NCI-H460 (cell line): ENCODE measurements at regions not wholly inside any gene's neighbourhood (a gene's known extent, or its start where the extent isn't known, plus 50 kb on each side); places are given as distances from the start of the nearest gene placed in this dataset.
"Not testable (repeated sequence)": the region's sequence is repeated elsewhere in the genome, so short reads cannot be mapped to it uniquely, and the experiment has no call there.

Experiments used
- DNase-seq: peaks from one replicate; pipeline ENCODE4 v3.0.0-alpha.2; 2016; ENCODE audit warnings: low read depth; ENCODE audit errors: extremely low read depth

DNA sequence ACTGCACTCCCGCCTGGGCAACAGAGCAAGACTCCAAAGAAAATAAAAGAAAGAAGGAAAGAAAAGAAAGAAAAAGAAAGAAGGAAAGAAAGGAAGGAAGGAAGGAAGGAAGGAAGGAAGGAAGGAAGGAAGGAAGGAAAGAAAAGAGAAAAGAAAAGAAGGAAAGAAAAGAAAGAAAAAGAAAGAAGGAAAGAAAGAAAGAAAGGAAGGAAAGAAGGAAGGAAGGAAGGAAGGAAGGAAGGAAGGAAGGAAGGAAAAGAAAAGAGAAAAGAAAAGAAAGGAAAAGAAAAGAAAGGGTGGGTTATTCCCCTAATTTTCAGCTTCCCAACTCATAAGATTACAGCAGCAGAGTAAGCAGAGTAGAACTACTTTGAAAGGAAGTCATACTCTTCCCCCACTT, 64.4 kb downstream of the TMEM200C start:
- not testable (repeated sequence) for DNase-seq

DNA sequence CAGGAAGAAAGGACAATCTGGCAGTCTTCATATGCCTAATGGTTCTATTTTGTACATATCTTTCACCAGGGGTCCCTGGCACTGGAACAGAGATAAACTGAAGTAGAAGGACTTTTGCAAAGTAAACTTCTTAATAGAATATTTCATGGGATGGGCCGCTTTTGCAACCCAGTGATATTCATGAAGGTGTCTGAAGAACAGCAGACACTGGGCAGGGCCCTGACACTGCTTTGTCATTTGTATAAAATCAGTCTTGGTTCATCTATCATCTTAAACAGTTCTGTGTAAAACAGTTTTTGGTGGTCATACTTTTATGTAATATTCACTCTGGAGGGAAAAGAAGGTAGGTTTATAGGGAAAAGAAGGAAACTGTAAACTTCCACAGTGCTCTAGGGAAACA, 66.4 kb downstream of the TMEM200C start:
- DNase-seq = no peak

DNA sequence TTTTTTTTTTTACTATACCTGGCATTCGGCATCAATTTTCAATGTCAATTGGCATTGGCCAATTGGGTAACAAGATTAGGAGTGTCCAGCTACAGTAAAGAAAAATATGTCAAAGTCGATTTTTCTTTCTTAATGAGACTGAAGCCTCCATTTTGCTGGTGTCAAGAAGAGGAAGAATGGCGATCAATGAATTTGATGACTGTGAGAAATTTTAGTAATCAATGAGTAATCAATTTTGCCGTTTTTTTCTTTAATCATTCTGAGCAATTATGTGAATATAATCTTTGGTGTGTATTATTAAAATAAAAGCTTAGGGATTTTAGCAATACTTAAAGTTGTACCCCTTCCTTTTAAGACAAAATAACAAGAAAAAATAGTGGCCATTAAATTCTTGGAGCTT, 69.7 kb downstream of the TMEM200C start:
- DNase-seq = no peak

DNA sequence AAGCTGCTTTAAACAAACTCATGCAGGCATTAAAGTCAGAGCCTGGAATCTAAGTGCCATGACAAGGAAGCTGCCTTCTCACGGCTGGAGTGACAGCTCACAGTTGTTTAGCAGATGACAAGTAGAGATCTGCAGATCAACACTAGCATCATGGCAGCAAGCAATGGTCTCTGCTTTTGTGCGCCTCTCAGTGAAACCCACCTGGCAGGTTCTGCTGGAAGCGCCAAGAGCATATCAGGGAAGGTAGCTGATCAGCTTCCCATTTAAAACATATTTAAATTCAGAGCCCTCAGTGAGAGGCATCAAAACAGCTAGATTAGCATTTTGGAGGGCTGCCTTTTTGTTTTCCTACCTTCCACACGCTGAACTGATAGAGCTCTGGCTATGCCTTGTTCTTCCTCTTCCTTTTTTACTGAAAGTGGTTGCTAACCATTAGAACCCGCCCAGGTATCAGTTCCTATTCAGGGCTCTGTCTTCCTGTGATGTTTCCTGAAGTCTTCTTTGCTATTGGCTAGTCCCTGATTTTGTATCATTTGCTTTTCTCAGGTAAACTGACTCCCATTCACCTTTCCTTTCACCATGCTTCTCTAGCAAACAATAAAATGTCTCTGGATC, 70.8 kb downstream of the TMEM200C start:
- no peak for DNase-seq

DNA sequence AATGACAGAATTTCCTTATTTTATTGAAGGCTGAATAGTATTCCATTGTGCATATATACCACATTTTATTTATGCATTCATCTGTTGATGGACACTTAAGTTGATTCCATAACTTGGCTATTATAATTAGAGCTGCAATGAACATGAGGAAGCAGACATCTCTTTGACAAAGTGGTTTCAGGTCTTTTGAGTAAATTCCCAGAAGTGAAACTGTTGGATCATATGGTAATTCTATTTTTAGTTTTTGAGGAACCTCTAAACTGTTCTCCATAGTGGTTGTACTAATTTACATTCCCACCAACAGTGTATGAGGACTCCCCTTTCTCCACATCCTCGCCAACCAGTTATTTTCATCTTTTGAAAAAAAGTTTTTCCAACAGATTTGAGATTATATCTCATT, 77.5 kb downstream of the TMEM200C start:
- DNase-seq = no peak

DNA sequence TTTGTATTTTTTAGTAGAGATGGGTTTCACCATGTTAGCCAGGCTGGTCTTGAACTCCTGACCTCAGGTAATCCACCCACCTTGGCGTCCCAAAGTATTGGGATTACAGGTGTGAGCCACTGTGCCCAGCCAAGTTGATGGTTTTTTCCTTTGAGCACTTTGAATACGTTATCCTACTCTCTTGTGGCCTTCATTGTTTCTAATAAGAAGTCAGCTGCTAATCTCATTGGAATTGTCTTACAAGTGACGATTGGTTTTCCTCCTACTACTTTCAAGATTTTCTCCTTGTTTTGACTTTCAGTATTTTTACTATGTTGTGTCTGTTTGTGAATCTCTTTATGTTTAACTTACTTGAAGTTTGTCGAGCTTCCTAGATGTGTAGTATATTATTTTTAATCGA, 88.5 kb downstream of the TMEM200C start:
- no peak for DNase-seq

DNA sequence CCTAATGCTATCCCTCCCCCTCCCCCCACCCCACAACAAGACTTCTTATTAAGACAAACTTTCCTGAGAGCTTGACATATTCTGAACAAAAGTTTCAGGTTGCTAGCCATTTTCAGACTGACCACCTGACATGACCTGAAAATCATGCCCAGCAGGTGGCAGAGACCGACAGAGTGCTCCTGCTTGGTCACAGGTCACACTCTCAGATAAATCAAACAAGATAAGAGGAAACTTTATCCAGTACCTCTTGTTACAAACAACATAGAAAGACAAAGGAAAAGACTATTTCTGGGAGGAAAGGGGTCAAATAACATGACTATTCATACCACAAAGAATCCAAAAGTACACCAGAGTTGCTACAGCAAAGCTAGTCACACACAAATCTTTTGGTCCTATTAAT, 107.4 kb downstream of the TMEM200C start:
- no peak for DNase-seq

DNA sequence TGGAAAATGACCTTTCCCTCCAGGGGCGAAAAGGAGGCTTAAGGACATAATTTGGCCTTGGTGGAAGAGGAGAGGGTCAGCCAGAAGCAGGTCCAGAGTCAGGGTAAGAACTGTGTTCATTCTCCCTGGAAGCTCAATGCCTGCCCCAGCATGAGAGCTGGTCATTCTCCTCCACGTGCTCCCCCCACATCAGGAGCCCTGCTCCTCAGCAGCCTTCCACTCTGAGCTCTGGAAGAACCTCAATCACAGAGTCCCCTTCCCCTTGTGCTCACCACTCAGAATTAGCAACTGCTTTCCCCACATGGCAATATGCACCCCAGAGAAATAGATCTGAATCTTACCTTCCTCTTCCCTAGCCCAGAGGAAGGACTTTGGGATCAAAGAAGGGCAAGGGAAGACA, 115.4 kb downstream of the TMEM200C start:
- no peak for DNase-seq

DNA sequence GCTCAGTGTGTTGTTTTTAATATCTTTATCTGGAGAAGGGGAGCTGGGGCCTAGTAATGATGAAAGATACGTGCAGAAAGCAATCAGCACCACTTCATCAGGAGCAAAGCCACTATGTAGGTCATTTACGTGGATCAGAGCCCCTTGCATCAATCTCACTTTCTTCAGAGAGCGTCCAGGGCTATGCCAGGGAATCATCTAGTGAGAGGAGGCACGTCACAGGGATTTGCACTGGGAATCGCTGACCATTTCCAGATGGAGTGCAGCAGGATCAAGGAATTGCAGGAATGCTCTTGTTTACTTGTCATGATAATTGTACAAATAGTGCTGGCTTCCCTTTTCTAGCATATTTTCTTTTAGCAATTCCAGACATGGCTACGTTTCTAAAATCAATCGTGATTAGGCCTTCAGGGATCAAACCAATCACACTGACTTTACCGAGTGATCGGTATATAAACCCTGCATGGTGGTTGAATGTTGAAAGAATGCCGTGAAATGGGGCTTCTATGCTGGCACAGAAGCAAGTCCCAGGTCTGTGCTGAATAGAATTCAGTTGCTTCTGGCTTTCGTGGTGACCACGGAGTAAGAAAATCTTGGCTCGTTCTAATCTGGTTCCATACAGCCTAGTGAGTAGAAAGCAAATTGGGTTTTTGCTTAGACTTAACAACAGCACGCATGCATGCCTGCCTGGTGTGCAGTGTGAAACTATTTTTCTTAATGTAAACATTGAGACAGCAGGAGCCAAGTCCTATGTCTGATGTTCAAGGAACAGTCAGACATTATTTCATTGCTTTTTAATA, 122.8 kb downstream of the TMEM200C start:
- no peak for DNase-seq

DNA sequence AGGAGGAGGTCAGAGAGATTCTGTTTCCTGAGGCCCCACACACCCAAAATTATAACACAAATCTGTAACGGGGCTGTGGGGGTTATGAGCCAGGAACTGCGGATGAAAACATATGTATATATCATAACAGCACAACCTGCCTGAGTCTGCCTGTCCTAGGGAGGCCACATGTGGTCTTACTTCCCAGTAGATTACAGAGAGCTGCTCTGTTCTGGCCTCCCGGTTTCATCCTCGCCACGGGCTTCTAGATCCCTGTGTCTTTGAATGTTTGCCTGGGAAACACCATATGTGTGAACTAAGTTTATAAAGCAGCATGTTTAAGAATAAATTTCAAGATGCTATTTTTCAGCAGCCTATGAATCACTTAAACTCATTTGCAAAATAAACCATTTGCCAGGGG, 124.0 kb downstream of the TMEM200C start:
- DNase-seq = no peak

DNA sequence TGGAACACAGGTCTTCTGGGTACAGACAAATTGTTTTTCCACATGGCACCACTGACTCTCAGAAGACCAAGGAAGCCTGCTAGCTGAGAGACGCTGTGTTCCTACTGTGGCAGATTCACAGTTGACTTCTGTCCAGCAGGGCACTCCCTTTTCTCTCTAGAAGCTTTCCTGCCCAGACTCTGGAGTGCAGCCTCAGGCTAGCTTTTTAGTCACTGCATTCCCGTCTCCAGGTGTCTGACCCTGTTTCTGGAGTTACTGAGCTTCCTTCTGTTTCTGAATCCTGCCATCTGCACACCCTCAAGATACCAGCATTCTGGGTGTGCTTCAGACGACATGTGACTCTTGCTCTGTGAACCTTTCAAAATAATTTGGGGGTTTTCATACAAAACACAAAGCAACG, 125.1 kb downstream of the TMEM200C start:
- DNase-seq = no peak

DNA sequence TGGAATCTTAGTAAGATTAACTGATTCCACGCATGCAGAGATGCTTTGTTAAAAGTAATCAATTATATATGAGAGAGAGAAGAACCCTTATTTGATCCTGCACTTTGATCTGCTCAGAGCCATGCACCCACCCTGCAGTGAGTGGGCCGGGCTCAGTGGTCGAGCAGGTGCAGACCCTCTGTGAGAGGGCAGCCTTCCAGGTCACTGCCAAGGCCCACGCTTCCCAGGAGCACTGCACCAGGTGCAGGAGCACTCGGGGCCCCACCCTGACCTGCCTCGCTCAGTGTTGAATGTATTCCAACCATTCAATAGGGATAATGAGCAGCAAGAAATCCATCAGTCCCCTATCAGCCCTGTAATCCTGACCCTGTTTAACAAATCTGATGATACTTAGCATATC, 126.9 kb downstream of the TMEM200C start:
- no peak for DNase-seq

DNA sequence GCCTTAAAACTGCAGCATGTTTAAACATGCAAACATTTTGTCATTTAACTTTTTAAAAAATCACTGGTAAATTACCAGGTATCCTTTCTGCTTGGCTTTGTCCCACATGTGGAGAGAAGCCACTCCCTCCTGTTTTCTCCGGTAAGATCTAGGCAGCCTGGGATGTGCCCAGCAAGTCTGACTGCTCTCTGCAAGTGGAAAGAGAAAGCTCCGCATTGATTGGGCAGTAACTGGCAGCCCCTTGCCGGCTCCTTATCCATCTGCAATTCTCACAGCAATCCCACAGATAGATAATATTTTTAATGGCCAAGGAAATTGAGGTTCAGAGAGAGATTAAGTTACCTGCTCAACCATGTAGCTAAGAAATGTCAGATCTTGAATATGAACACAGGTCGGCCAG, 136.1 kb downstream of the TMEM200C start:
- no peak for DNase-seq

DNA sequence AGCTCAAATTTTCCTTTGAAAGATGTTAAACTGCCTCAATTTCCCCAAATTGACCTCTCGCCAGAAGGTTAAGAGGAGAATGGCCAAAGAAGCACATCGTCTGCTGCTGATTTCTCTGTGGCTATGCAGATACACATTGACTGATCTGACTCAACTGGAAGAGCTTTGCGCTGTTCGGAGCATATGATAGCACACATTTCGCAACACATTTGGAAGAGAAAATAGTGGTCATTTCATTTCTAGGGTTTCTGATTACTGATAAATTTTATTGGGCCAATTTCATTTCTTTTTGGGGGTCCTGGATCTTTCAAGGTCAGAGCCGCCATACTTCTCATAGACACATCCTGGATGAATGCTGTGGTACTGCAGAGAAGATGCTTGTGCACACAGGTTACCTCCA, 138.5 kb downstream of the TMEM200C start:
- no peak for DNase-seq

DNA sequence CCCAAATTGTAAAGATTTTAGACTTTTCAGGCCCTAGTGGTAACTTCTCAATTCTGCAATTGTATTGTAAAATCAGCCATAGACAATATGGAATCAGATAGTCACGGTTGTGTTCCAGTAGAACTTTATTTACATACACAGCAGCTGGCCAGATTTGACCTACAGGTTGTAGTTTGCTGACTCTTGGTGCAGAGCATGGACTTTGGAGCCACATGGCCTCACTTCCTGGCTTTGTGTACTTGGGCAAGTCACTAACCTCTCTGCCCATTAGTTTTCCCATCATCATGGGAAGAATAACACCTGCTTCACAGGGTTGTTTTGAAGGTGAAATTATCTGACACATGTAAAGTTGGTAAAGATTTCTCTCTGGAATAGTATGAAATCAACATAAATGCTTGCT, 147.6 kb downstream of the TMEM200C start:
- DNase-seq = no peak

DNA sequence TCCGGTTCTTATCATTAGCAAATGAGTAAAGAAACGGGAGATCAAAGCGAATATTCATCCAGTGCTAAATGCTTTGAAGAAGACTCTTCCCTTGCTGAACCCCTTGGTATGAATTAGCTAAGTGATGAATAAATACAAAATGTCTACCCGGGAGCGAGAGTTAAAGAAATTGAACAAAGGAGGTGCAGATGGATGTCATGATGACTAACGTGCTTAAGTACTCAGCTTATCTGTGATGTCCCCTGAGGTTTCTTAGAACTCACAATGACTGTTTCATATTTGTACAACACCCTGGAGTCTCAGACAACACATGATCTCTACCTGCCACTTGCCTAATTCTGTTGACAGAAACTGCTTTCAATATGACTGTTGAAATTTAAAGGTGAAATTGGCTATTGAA, 148.5 kb downstream of the TMEM200C start:
- peak; percentile 6 for DNase-seq

DNA sequence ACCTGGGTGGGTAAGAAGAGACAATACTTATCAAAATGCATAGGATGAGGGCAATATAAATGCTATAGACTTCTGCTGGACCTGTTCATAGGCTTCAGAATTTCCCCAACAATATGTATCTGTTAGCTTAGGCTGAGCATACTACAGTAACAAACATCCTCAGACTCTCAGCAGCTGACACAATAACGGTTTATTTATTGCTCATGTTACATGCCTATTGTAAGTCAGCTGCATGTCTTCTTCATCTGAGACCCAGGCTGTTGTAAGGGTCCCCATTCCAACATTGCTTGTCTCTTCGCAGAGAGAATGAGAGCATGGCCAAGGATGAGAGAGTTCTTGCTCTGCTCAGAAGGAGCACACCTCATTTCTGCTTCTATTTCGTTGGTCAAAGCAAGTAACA, 150.7 kb downstream of the TMEM200C start:
- no peak for DNase-seq

DNA sequence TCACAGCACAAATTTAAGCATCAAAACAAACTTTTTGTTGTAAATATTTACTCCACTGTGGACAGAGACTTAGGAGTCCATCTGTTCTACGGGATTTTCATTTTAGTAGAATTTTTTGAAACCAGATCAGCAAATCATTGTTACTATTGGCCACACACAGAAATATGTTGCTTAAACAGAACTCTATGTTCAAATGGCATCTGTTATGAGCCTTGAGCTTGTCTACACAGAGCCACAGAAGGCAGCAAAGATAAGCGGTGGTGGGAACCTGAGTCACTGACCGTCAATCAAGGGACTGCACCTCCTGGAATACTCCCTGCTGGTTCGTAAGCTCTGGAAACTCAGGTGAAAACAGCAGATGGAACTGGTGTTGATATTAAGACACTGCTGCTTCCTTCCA, 156.8 kb downstream of the TMEM200C start:
- no peak for DNase-seq

DNA sequence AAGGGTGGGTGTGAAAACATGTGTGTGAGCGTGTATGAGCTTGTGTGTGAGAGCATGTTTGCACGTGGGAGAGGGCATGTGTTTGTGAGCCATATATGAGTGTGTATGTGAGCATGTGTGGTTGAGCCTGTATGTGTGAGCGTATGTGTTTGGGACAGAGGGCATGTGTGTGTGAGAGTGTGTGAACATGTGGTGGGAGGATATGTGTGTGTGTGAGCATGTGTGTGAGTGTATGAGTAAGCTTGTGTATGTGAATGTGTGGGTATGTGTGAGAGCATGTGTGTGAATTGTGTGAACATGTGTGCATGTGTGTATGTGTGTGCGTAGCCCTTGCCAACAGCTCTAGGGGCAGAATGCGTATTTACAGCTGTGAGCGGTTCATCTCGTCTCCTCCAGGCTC, 163.0 kb downstream of the TMEM200C start:
- DNase-seq = no peak

DNA sequence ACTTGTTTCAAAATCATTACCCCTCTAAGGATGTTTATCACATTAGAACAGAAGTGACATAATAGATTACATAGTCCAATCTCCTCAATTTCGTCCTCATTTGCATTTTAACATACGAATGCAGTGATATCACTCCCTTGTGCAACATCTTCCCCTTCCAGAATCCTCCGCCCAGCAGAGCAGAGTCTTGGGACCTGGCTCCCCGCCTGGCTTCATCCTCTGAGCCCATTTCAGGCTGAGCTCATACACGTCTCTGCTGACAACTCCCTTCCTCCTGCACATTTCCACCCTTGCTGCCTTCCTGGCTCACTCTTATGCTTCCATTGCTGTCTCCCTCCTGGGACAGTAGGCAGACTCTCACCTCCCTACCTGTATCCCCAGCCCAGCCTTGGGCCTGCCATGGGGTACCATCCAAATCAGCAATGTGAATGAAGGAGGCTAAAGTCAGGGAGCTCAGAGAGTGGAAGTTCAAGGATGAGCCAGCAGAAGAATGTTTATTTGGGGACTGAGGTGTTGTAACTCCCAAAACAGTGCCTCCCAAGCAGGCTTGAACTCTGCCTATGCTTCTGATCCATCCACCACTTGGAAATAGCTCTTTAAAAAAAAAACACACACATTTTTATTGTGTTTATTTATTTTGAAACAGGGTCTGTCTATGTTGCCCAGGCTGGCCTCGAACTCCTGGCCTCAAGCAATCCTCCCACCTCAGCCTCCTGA, 165.2 kb downstream of the TMEM200C start:
- DNase-seq = no peak

DNA sequence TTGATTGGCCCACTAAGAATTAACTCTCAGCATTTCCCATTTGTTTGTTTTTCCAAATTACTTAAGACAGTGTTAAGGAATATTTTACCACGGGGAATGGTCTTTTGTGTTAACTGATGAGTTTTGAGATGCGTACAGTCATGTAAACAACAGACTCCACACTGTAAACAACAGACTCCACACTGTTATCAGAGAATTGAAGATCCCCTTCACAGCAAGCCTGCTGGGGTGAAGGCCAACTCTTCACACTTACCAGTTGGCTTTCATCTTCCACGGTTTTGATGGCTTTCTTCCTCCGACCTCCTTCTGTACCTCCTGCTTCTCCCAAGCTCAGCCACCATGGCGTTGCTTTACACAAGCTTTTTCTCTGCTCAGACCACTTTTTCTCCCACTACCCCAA, 166.8 kb downstream of the TMEM200C start:
- no peak for DNase-seq

DNA sequence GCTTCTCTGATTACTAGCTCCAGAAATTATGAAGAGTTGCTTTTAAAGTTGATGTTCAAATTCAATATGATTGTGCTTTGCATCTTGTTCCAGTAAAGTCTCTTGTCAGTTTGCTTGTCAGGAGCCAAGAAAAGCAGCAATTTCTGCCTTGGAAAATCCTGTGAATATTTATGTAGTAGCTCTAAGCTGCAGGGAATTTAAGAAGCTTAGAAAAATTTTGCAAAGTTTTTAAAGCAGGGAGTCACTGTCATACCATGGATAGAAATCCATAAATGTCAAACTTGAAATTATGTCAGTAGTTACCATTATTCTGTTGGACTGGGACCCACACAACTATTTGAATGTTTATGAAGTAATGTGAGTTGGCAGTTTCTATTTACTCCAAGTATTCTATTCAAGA, 169.3 kb downstream of the TMEM200C start:
- no peak for DNase-seq
